ENCODE measurements at regions not wholly inside any gene's neighbourhood (a gene's known extent, or its start where the extent isn't known, plus 50 kb on each side); places are given as distances from the start of the nearest gene placed in this dataset.

DNA sequence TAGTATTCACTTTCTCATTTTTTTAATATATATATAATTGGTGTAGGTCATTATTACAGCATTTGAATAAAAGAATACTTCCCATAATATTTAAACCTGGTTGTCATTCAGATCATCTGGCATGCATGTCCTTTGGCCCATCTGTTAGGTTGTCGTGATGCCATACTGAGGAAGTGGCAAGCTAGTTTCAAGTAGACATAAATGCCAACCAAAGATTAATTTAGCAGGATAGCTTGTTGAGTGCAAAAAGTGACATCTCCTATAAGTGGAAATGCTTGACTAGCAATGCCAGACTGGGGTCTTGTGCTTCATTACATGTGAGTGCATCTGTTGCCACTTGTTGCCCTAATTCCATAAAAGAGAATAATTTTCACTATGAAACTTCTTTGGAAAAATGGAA lies 1044.7 kb downstream of the GRIK2 start:
- H3K36me3 ChIP-seq = no peaks in the 10 kb centered on the region
- H3K4me1 ChIP-seq = no peaks in the 10 kb centered on the region
- TF ChIP-seq POLR2AphosphoS5 (IDR thresholded peaks at IDR 0.05) = no peak
- TF ChIP-seq EP300 (IDR thresholded peaks at IDR 0.05) = no peak
- TF ChIP-seq POLR2A (IDR thresholded peaks at IDR 0.05) = no peak
- TF ChIP-seq, protein P1, sequence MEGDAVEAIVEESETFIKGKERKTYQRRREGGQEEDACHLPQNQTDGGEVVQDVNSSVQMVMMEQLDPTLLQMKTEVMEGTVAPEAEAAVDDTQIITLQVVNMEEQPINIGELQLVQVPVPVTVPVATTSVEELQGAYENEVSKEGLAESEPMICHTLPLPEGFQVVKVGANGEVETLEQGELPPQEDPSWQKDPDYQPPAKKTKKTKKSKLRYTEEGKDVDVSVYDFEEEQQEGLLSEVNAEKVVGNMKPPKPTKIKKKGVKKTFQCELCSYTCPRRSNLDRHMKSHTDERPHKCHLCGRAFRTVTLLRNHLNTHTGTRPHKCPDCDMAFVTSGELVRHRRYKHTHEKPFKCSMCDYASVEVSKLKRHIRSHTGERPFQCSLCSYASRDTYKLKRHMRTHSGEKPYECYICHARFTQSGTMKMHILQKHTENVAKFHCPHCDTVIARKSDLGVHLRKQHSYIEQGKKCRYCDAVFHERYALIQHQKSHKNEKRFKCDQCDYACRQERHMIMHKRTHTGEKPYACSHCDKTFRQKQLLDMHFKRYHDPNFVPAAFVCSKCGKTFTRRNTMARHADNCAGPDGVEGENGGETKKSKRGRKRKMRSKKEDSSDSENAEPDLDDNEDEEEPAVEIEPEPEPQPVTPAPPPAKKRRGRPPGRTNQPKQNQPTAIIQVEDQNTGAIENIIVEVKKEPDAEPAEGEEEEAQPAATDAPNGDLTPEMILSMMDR (IDR thresholded peaks at IDR 0.05) = no peak
- H3K9me3 ChIP-seq = no peaks in the 10 kb centered on the region
- H3K27ac ChIP-seq = no peak overlapping the region
- no peak overlapping the region for H3K4me3 ChIP-seq
- no peaks in the 10 kb centered on the region for H3K27me3 ChIP-seq
- DNase-seq (ENCODE audit: low spot score in 2 of 2) = no peak
- WGBS = 67% methylated on average over 1 of the region's 1 CpG

DNA sequence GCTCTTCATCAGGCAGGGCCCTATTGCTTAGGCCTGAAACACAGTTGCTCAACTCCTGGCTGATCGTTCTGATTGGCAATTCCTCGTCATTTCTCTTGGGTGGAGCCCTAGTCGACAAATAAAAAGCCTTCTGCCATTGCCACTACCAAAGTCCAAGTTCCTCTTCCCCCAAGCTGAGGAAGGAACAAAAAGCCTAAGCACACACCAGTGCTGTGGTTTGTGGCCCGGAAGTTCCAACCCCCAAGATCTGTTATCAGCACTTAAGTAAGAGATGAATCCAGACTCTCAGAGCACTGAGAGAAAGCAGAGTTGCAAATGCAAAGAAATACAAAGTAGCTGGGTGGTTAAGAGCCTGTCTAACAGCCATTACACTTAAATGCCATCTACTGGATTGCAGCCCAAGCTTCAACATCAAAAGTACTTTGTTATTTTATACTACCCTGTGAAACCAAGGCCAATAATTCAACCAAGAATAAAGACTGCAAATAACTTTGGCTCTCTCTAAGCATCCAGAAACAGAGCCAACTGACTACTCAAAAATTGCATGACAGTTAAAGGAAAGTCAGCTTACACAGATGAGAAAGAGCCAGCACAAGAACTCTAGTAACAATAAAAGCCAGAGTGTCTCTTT lies 1024.0 kb downstream of the GRIK2 start:
- Histone ChIP-seq H3K36me3 (no peaks in the 10 kb centered on the region), H3K27ac (no peak overlapping the region), H3K4me3 (no peak overlapping the region), H3K9me3 (peaks cover under 1% of the 10 kb centered on the region), H3K4me1 (no peaks in the 10 kb centered on the region), H3K27me3 (no peaks in the 10 kb centered on the region)
- no peak for DNase-seq (ENCODE audit: low spot score in 2 of 2)
- TF ChIP-seq POLR2A (IDR thresholded peaks at IDR 0.05) (no peak), POLR2AphosphoS5 (IDR thresholded peaks at IDR 0.05) (no peak), EP300 (IDR thresholded peaks at IDR 0.05) (no peak)
- TF ChIP-seq, protein P1 (IDR thresholded peaks at IDR 0.05) = no peak
- 69% methylated on average over 4 of the region's 4 CpGs for WGBS

DNA sequence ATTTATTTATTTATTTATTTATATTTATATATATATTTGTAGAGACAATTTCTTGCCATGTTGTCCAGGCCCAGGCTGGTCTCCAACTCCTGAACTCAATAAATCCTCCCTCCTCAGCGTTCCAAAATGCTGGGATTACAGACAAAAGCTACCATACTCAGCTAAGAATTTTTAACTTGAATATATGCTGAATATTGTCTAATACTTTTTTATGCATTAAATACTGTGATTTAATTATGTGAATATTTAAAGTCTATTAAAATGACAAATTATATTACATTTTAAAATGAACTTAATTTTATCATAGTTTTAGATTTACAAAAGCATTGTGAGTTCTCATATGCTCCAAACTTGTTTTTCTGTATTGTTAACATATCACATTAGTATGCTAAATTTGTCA lies 1022.4 kb downstream of the GRIK2 start:
- no peaks in the 10 kb centered on the region for H3K4me1 ChIP-seq
- H3K4me3 ChIP-seq = no peak overlapping the region
- DNase-seq (ENCODE audit: low spot score in 2 of 2) = no peak
- no peaks in the 10 kb centered on the region for H3K36me3 ChIP-seq
- 73% methylated on average over 1 of the region's 1 CpG for WGBS
- H3K9me3 ChIP-seq = no peaks in the 10 kb centered on the region
- H3K27ac ChIP-seq = no peak overlapping the region
- no peaks in the 10 kb centered on the region for H3K27me3 ChIP-seq
- TF ChIP-seq POLR2AphosphoS5 (IDR thresholded peaks at IDR 0.05) = no peak
- TF ChIP-seq EP300 (IDR thresholded peaks at IDR 0.05) = no peak
- no peak for TF ChIP-seq POLR2A (IDR thresholded peaks at IDR 0.05)
- TF ChIP-seq, protein P1 (IDR thresholded peaks at IDR 0.05) = no peak

DNA sequence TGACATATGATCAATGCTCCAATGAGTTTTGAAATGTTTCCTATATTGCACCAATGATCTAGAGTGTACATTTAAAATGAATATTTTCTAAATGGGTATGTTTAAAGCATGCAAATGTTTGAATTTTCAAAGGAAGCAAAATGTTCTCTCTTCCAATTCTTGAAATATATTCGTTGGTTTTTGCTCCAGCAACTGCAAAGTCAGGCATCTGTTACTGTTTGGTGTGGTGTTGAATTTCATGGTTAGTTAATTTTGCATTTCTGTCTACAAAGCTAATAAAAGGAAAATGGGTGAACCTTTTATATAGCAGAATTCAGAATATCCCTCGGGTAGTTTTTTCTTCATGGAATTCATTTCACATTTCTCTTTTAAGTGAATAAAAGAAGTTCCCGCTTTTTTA lies 1018.3 kb downstream of the GRIK2 start:
- no peak for DNase-seq (ENCODE audit: low spot score in 2 of 2)
- H3K4me1 ChIP-seq = no peaks in the 10 kb centered on the region
- no peaks in the 10 kb centered on the region for H3K27me3 ChIP-seq
- H3K27ac ChIP-seq = no peak overlapping the region
- no peak overlapping the region for H3K4me3 ChIP-seq
- TF ChIP-seq EP300 (IDR thresholded peaks at IDR 0.05) (no peak), POLR2A (IDR thresholded peaks at IDR 0.05) (no peak), POLR2AphosphoS5 (IDR thresholded peaks at IDR 0.05) (no peak)
- TF ChIP-seq, protein P1 (IDR thresholded peaks at IDR 0.05) = no peak
- no peaks in the 10 kb centered on the region for H3K36me3 ChIP-seq
- H3K9me3 ChIP-seq = no peaks in the 10 kb centered on the region
- WGBS = 63% methylated on average over 3 of the region's 3 CpGs

DNA sequence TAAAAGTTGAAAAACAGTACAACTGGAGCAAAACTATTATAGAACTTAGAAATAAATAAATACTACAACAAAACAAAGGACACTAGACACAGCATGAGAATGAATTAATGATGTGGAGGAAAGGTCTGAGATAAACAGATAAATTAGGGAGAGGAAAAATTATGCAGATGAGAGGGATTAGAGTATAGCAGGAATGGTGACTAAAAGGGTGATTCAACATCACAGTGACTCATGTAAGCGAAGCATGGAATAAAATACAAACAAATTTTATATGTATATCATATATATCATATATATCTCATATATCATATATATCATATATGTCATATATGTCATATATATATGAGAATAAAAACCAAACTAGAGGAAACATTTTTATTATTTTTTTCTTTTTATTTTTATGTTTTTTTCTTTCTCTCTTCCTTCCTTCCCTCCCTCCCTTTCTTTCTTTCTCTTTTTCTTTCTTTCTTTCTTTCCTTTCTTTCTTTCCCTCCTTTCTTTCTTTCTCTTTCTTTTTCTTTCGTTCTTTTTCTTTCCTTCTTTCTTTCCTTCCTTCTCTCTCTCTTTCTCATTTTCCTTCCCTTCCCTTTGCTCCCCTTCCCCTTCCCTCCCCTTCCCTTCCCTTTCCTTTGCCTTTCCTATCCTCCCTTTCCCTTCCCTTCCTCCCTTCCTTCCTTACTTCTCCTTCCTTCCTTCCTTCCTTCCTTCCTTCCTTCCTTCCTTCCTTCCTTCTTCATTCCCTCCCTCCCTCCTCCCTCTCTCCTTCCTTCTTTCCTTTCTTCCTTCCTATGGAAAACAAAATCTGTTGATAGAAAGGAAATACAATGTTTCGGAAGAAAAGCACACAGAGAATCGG lies 1014.6 kb downstream of the GRIK2 start:
- Histone ChIP-seq H3K27ac (no peak overlapping the region), H3K4me3 (no peak overlapping the region), H3K4me1 (no peaks in the 10 kb centered on the region), H3K36me3 (no peaks in the 10 kb centered on the region), H3K27me3 (no peaks in the 10 kb centered on the region), H3K9me3 (no peaks in the 10 kb centered on the region)
- TF ChIP-seq POLR2AphosphoS5 (IDR thresholded peaks at IDR 0.05) = no peak
- TF ChIP-seq POLR2A (IDR thresholded peaks at IDR 0.05) = no peak
- TF ChIP-seq, protein P1 (IDR thresholded peaks at IDR 0.05) = no peak
- TF ChIP-seq EP300 (IDR thresholded peaks at IDR 0.05) = no peak
- 77% methylated on average over 4 of the region's 4 CpGs for WGBS
- DNase-seq (ENCODE audit: low spot score in 2 of 2) = no peak
